HepG2 (cell line): ENCODE measurements at regions not wholly inside any gene's neighbourhood (a gene's known extent, or its start where the extent isn't known, plus 50 kb on each side); places are given as distances from the start of the nearest gene placed in this dataset.

Experiments
- ATAC-seq: fragments of 200-7000 bp; cut with Tn5 transposase; 3 replicates; pipeline ENCODE4 v1.9.1; 2020; ENCODE audit warnings: mild to moderate bottlenecking, moderate library complexity
- BruUV-seq: library from RNA; stranded (reverse); fragments of 400-500 nt; replicated peaks from 2 replicates; lab custom pipeline; 2021; lab: Mats Ljungman, UMichigan
- CTCF ChIA-PET: fragments of 300-600 bp; formaldehyde crosslinking; extraction: SDS; loops from one replicate; lab custom pipeline; 2021; ENCODE audit warnings: low total read pairs, inconsistent platforms, low intra/inter-chr PET ratio; lab: Yijun Ruan, JAX
- POLR2A ChIA-PET: fragments of 350-600 bp; sonication (Branson Sonifier 250); formaldehyde crosslinking; loops from one replicate; lab custom pipeline; 2020; ENCODE audit warnings: antibody characterized with exemption, inconsistent platforms; lab: Yijun Ruan, JAX
- DNase-seq: peaks from one replicate; pipeline ENCODE4 v3.0.0-alpha.2; 2015; ENCODE audit warnings: low spot score
- FAIRE-seq: peaks from 3 replicates; lab custom pipeline; 2011; peaks lifted over from hg19 to GRCh38; lab: Jason Lieb, UNC
- H2AFZ ChIP-seq: one replicate; pipeline ENCODE4 v1.6.1; 2011; ENCODE audit warnings: low read length, inconsistent platforms
- H3K27ac ChIP-seq: fragments of 300-600 bp; 3 replicates; pipeline ENCODE4 v1.8.0; 2011; ENCODE audit warnings: mixed run types, mild to moderate bottlenecking, mixed read lengths, low read length, inconsistent platforms; ENCODE audit not compliant: insufficient read depth; ENCODE audit errors: extremely low read length
- H3K27me3 ChIP-seq, 2 experiments: fragments of 200-600 bp in 1 of 2; 2 replicates in 1 of 2; 3 replicates in 1 of 2; pipeline versions ENCODE4 v1.6.0 to v1.8.0; 2011; ENCODE audit warnings: low read length in 2 of 2, mild to moderate bottlenecking in 2 of 2, moderate library complexity in 2 of 2, inconsistent platforms in 1 of 2; ENCODE audit not compliant: insufficient read depth in 2 of 2, control insufficient read depth in 1 of 2
- H3K36me3 ChIP-seq, 2 experiments: fragments of 200-600 bp in 1 of 2; replicated peaks in 1 of 2; 2 replicates in 1 of 2; 3 replicates in 1 of 2; pipeline versions ENCODE4 v1.5.1 to v1.8.0; 2011; ENCODE audit warnings: low read length in 2 of 2, inconsistent platforms in 1 of 2; ENCODE audit not compliant: insufficient read depth in 2 of 2, control insufficient read depth in 1 of 2
- H3K4me1 ChIP-seq: 2 replicates; pipeline ENCODE4 v1.5.1; 2012; ENCODE audit warnings: low read length, inconsistent platforms; ENCODE audit not compliant: insufficient read depth
- H3K4me2 ChIP-seq: 2 replicates; pipeline ENCODE4 v1.6.0; 2011; ENCODE audit warnings: low read depth, low read length, inconsistent platforms
- H3K4me3 ChIP-seq, 3 experiments: fragments of 200-600 bp in 1 of 3; sonication (generic), shearing (Covaris generic) in 1 of 3; replicated peaks in 1 of 3; 2 replicates each; pipeline ENCODE4 v1.5.1; 2011 to 2016; ENCODE audit warnings: low read length in 3 of 3, inconsistent platforms in 2 of 3, low read depth in 2 of 3, mild to moderate bottlenecking in 2 of 3, control low read depth in 1 of 3, mixed read lengths in 1 of 3; ENCODE audit not compliant: insufficient read depth in 1 of 3
- H3K79me2 ChIP-seq: one replicate; pipeline ENCODE4 v1.6.1; 2011; ENCODE audit warnings: low read length, inconsistent platforms; ENCODE audit not compliant: insufficient read depth
- H3K9ac ChIP-seq: 2 replicates; pipeline ENCODE4 v1.6.0; 2011; ENCODE audit warnings: mild to moderate bottlenecking, low read depth, low read length, inconsistent platforms; ENCODE audit not compliant: insufficient read depth
- H3K9me3 ChIP-seq: 2 replicates; pipeline ENCODE4 v1.5.1; 2012; ENCODE audit warnings: mild to moderate bottlenecking, low read length
- H4K20me1 ChIP-seq: 2 replicates; pipeline ENCODE4 v1.6.0; 2011; ENCODE audit warnings: inconsistent platforms, mild to moderate bottlenecking, low read length, moderate library complexity; ENCODE audit not compliant: insufficient read depth
- AFF4 ChIP-seq: sonication (generic); formaldehyde crosslinking; IDR thresholded peaks from 2 replicates; pipeline ENCODE4 v1.4.0; 2020; ENCODE audit warnings: missing genetic modification reagents
- AKAP8 ChIP-seq: sonication (generic); formaldehyde crosslinking; IDR thresholded peaks from 2 replicates; pipeline ENCODE4 v1.5.1; 2020; ENCODE audit warnings: mild to moderate bottlenecking, missing genetic modification reagents
- DDIT3 ChIP-seq: sonication (generic); formaldehyde crosslinking; IDR thresholded peaks from 2 replicates; pipeline ENCODE4 v1.4.0; 2020; ENCODE audit warnings: mild to moderate bottlenecking, missing genetic modification reagents
- ETS1 ChIP-seq: sonication (generic); formaldehyde crosslinking; IDR thresholded peaks from 2 replicates; pipeline ENCODE4 v1.4.0; 2020; ENCODE audit warnings: missing genetic modification reagents
- ETV5 ChIP-seq: IDR thresholded peaks from 2 replicates; pipeline ENCODE4 v1.6.1; 2018; ENCODE audit warnings: missing biosample characterization, missing genetic modification reagents, inconsistent platforms, borderline replicate concordance
- FOXK1 ChIP-seq: sonication (generic); formaldehyde crosslinking; IDR thresholded peaks from 2 replicates; pipeline ENCODE4 v1.4.0; 2020; ENCODE audit warnings: low read depth, missing genetic modification reagents, borderline replicate concordance
- GATAD1 ChIP-seq: IDR thresholded peaks from 2 replicates; pipeline ENCODE4 v1.6.1; 2016; ENCODE audit warnings: missing genetic modification reagents, missing compliant biosample characterization
- JARID2 ChIP-seq: sonication (generic); formaldehyde crosslinking; IDR thresholded peaks from 2 replicates; pipeline ENCODE4 v1.8.1; 2023; ENCODE audit warnings: missing genetic modification reagents, inconsistent platforms; ENCODE audit not compliant: insufficient replicate concordance
- RXRB ChIP-seq: IDR thresholded peaks from 2 replicates; pipeline ENCODE4 v1.6.1; 2016; ENCODE audit warnings: borderline replicate concordance, missing genetic modification reagents, missing compliant biosample characterization
- ZBTB46 ChIP-seq: sonication (generic); formaldehyde crosslinking; IDR thresholded peaks from 2 replicates; pipeline ENCODE4 v1.4.0; 2020; ENCODE audit warnings: mild to moderate bottlenecking, missing genetic modification reagents, borderline replicate concordance
- ZC3H13 ChIP-seq: sonication (generic); formaldehyde crosslinking; IDR thresholded peaks from 2 replicates; pipeline ENCODE4 v1.8.1; 2023; ENCODE audit warnings: mild to moderate bottlenecking, missing genetic modification reagents, moderate library complexity
- ZFYVE20 ChIP-seq: sonication (generic); formaldehyde crosslinking; IDR thresholded peaks from 2 replicates; pipeline ENCODE4 v1.8.0; 2023; ENCODE audit warnings: low read depth, mild to moderate bottlenecking, moderate library complexity, missing genetic modification reagents, borderline replicate concordance
- ZNF136 ChIP-seq: sonication (generic); formaldehyde crosslinking; IDR thresholded peaks from 2 replicates; pipeline ENCODE4 v1.8.1; 2022; ENCODE audit warnings: low read depth, mild to moderate bottlenecking, moderate library complexity, missing genetic modification reagents
- ZNF44 ChIP-seq: sonication (generic); formaldehyde crosslinking; IDR thresholded peaks from 2 replicates; pipeline ENCODE4 v1.5.1; 2020; ENCODE audit warnings: mild to moderate bottlenecking, missing genetic modification reagents
- ZNF639 ChIP-seq: conservative IDR thresholded peaks from 2 replicates; pipeline ENCODE4 v1.6.1; 2018; ENCODE audit warnings: missing genetic modification reagents
- ZSCAN30 ChIP-seq: sonication (generic); formaldehyde crosslinking; IDR thresholded peaks from 2 replicates; pipeline ENCODE4 v1.5.0; 2020; ENCODE audit warnings: mild to moderate bottlenecking, missing genetic modification reagents
- WGBS: methylation state at CpG from one replicate; pipeline ENCODE4 v1.1.6; 2017; ENCODE audit warnings: low lambda C conversion rate; 5-methylcytosine and 5-hydroxymethylcytosine counted together
- in situ Hi-C: cut with HindIII; loops from 2 replicates; pipeline ENCODE4 v1.10.0; 2017; ENCODE audit warnings: low pct_unique_long_range_greater_than_20kb; ENCODE audit not compliant: extremely low pct_ligation_motif_present
- intact Hi-C: fragments of 100-400 bp; cut with micrococcal nuclease; formaldehyde crosslinking; loops from one replicate; pipeline ENCODE4 v1.10.0; 2022; ENCODE audit not compliant: unreplicated experiment

GRCh38 chr6:71534921-71535320, 246.3 kb downstream of the OGFRL1 start (continued):
- TF ChIP-seq DDIT3 (CRISPR knock-in tag) = no peak
- TF ChIP-seq ZNF136 (CRISPR knock-in tag) = no peak
- TF ChIP-seq ETS1 (CRISPR knock-in tag) = no peak

GRCh38 chr6:71537717-71538116, 249.1 kb downstream of the OGFRL1 start:
- H3K4me2 ChIP-seq = no peak overlapping the region
- TF ChIP-seq RXRB (CRISPR knock-in tag) (no peak), FOXK1 (no peak), ZFYVE20 (CRISPR knock-in tag) (no peak), GATAD1 (CRISPR knock-in tag) (no peak), JARID2 (CRISPR knock-in tag) (no peak), ZNF639 (no peak), AFF4 (CRISPR knock-in tag) (no peak), ZSCAN30 (no peak), ZNF44 (no peak), AKAP8 (no peak), ETV5 (CRISPR knock-in tag) (no peak), ZC3H13 (CRISPR knock-in tag) (no peak), ZBTB46 (CRISPR knock-in tag) (no peak)

More at GRCh38 chr6:71537717-71538116, 249.1 kb downstream of the OGFRL1 start:
- in situ Hi-C loops (no loop called here), intact Hi-C loops (no loop called here)
- no peaks in the 10 kb centered on the region for H4K20me1 ChIP-seq
- DNase-seq = no peak
- WGBS = 0% methylated on average over 1 of the region's 1 CpG
- no peaks in the 10 kb centered on the region for H3K27me3 ChIP-seq
- H3K79me2 ChIP-seq = no peaks in the 10 kb centered on the region
- POLR2A ChIA-PET = no interaction called here
- H3K4me3 ChIP-seq = no peak overlapping the region
- BruUV-seq = no TSS peak
- H3K36me3 ChIP-seq = no peaks in the 10 kb centered on the region
- FAIRE-seq = no peak
- no peak overlapping the region for H3K9ac ChIP-seq
- H3K4me1 ChIP-seq = no peaks in the 10 kb centered on the region
- no peak overlapping the region for H3K27ac ChIP-seq
- CTCF ChIA-PET = no interaction called here
- H3K9me3 ChIP-seq = no peaks in the 10 kb centered on the region
- no peak for ATAC-seq
- no peak overlapping the region for H2AFZ ChIP-seq
